GM23248 (cell line): ENCODE measurements at regions not wholly inside any gene's neighbourhood (a gene's known extent, or its start where the extent isn't known, plus 50 kb on each side); places are given as distances from the start of the nearest gene placed in this dataset.

Experiments
- DNase-seq: peaks from one replicate; pipeline ENCODE4 v3.0.0-alpha.2; 2015
- H2AFZ ChIP-seq: fragments of 200-600 bp; sonication (generic); 2 replicates; pipeline ENCODE4 v1.6.1; 2016; ENCODE audit warnings: antibody characterized with exemption
- H3F3A ChIP-seq: fragments of 200-600 bp; sonication (generic); 2 replicates; pipeline ENCODE4 v1.6.1; 2016; ENCODE audit warnings: mild to moderate bottlenecking, antibody characterized with exemption, mixed run types; ENCODE audit not compliant: insufficient read depth
- H3K27ac ChIP-seq: fragments of 200-600 bp; sonication (generic); 2 replicates; pipeline ENCODE4 v1.5.1; 2016; ENCODE audit warnings: mild to moderate bottlenecking
- H3K27me3 ChIP-seq: fragments of 200-600 bp; sonication (generic); replicated peaks from 2 replicates; pipeline ENCODE4 v1.6.1; 2016; ENCODE audit warnings: mild to moderate bottlenecking; ENCODE audit not compliant: insufficient read depth
- H3K36me3 ChIP-seq: fragments of 200-600 bp; sonication (generic); 2 replicates; pipeline ENCODE4 v1.6.1; 2016; ENCODE audit warnings: low read depth, mild to moderate bottlenecking
- H3K4me1 ChIP-seq: fragments of 200-600 bp; sonication (generic); 2 replicates; pipeline ENCODE4 v1.6.1; 2016; ENCODE audit warnings: mild to moderate bottlenecking; ENCODE audit not compliant: insufficient read depth
- H3K4me2 ChIP-seq: fragments of 200-600 bp; sonication (generic); one replicate; pipeline ENCODE4 v1.6.1; 2016; ENCODE audit warnings: mild to moderate bottlenecking; ENCODE audit not compliant: unreplicated experiment
- H3K4me3 ChIP-seq: fragments of 200-600 bp; sonication (generic); 2 replicates; pipeline ENCODE4 v1.5.1; 2016; ENCODE audit warnings: mild to moderate bottlenecking
- H3K79me2 ChIP-seq: fragments of 200-600 bp; sonication (generic); 2 replicates; pipeline ENCODE4 v1.6.1; 2016; ENCODE audit warnings: mild to moderate bottlenecking; ENCODE audit not compliant: insufficient read depth
- H3K9ac ChIP-seq: fragments of 200-600 bp; sonication (generic); 2 replicates; pipeline ENCODE4 v1.6.1; 2016; ENCODE audit warnings: mild to moderate bottlenecking
- H3K9me2 ChIP-seq: fragments of 200-600 bp; sonication (generic); 2 replicates; pipeline ENCODE4 v1.6.1; 2016; ENCODE audit warnings: mixed run types, mild to moderate bottlenecking, moderate library complexity; ENCODE audit not compliant: insufficient read depth
- H3K9me3 ChIP-seq: fragments of 200-600 bp; sonication (generic); one replicate; pipeline ENCODE4 v1.6.1; 2017; ENCODE audit warnings: low read depth
- H4K20me1 ChIP-seq: fragments of 200-600 bp; sonication (generic); 2 replicates; pipeline ENCODE4 v1.6.0; 2016; ENCODE audit not compliant: insufficient read depth
- EZH2 ChIP-seq: fragments of 200-600 bp; sonication (generic); IDR thresholded peaks from 2 replicates; pipeline ENCODE4 v1.6.1; 2018; ENCODE audit warnings: antibody characterized with exemption, mild to moderate bottlenecking; ENCODE audit not compliant: insufficient read depth, poor library complexity, severe bottlenecking
- EZH2phosphoT487 ChIP-seq: fragments of 200-600 bp; sonication (generic); IDR thresholded peaks from 2 replicates; pipeline ENCODE4 v1.6.1; 2018; ENCODE audit warnings: antibody characterized with exemption, moderate library complexity, mild to moderate bottlenecking, low read depth; ENCODE audit not compliant: insufficient read depth
- WGBS, 2 experiments: methylation state at CpG; one replicate each; pipeline ENCODE4 v1.1.6; 2015 to 2017; ENCODE audit warnings: low lambda C conversion rate in 2 of 2, low coverage in 1 of 2; ENCODE audit errors: missing lambda C conversion rate in 2 of 2; 5-methylcytosine and 5-hydroxymethylcytosine counted together
- in situ Hi-C: fragments of 300-500 bp; cut with MboI; formaldehyde crosslinking; loops from 2 replicates; pipeline ENCODE4 v1.15.0; 2020

DNA sequence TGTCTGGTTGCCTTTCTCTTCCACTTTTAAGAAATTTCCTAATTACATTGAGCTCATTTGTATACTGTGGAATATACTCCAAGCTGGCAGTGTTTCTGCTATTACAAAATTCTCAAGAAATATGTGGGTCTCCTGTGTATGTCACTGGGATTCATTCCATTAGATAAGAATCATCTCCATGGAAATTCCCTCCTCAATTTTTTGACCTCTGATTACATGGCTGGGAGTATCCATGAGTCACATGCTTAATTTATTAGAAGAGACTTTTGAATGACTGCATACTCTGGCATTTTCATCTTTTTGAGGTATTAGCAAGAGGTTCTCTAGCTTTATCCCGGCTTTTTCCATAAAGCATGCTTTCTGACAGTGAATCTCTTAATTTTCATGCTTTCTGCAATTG lies 665.5 kb upstream of the CNTNAP5 start:
- H2AFZ ChIP-seq = no peak overlapping the region
- WGBS, 2 experiments = 13 to 25% methylated on average over 1 of the region's 1 CpG
- no peaks in the 10 kb centered on the region for H3F3A ChIP-seq
- H3K4me1 ChIP-seq = no peaks in the 10 kb centered on the region
- TF ChIP-seq EZH2 (no peak), EZH2phosphoT487 (no peak)
- H3K9me2 ChIP-seq = no peaks in the 10 kb centered on the region
- no peak overlapping the region for H3K4me3 ChIP-seq
- no peak overlapping the region for H3K9ac ChIP-seq
- no peak overlapping the region for H3K27ac ChIP-seq
- no peak overlapping the region for H3K4me2 ChIP-seq
- no peaks in the 10 kb centered on the region for H4K20me1 ChIP-seq
- in situ Hi-C loops = no loop called here
- no peaks in the 10 kb centered on the region for H3K27me3 ChIP-seq
- H3K36me3 ChIP-seq = no peaks in the 10 kb centered on the region
- H3K79me2 ChIP-seq = no peaks in the 10 kb centered on the region
- DNase-seq = no peak
- H3K9me3 ChIP-seq = peaks cover 3% of the 10 kb centered on the region

DNA sequence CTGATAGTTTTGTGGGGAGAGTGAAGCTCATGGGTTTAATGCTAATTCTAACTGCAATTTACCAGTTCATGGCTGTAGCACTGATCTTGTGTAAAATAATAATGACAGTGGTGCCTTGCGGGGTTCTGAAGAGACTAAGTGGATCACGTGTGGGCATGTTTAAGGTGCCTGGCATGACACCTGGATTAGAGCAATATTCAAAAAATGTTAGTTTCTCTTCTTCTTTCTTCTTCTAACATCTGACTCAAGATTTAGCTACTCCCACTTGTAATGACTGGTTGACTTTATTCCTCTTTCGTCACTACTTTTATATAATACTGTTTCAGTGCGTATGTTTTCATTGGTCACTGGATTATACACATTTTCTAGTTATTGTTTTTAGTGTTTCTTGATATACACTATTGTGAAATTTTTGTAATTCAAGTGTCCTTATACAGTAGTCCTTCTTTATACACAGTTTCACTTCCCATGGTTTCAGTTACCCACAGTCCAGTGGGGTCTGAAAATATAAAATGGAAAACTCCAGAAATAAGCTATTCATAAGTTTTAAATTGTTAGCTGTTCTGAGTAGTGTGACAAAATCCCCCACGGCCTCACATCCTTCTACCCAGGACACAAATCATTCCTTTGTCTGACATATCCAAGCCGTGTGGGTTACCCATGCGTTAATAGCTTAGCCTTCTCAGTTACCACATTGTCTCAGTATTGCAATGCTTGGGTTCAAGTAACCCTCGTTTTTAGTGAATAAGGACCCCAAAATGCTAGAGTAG lies 662.2 kb upstream of the CNTNAP5 start:
- Histone ChIP-seq H3K79me2 (no peaks in the 10 kb centered on the region), H3K4me1 (no peaks in the 10 kb centered on the region), H3K4me2 (no peak overlapping the region), H3K27me3 (no peaks in the 10 kb centered on the region), H3K9me3 (no peaks in the 10 kb centered on the region), H2AFZ (no peak overlapping the region), H3K4me3 (no peak overlapping the region), H4K20me1 (no peaks in the 10 kb centered on the region), H3K36me3 (no peaks in the 10 kb centered on the region), H3K9ac (no peak overlapping the region), H3K27ac (no peak overlapping the region), H3K9me2 (no peaks in the 10 kb centered on the region), H3F3A (no peaks in the 10 kb centered on the region)
- DNase-seq = no peak
- in situ Hi-C loops = no loop called here
- WGBS, 2 experiments = 31% methylated on average over 8 of the region's 8 CpGs
- no peak for TF ChIP-seq EZH2
- TF ChIP-seq EZH2phosphoT487 = no peak

DNA sequence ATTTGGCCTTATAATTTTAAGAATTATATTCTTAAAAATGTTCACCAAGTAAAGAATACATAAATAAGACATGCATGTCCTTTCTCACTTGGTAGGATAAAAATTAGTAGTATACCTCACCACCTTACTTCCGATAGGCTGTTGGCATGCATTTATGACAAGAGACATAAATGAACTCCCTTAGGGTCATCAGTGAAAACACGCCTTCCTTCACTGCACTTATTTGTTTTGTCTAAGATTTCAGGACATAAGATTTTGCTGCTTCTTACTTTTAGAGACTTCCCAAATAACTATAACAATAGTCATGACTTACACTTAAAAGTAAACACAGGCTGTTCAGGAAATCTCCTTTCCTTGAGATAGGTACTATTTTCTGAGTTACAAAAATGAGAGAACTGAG lies 661.3 kb upstream of the CNTNAP5 start:
- no peak for TF ChIP-seq EZH2phosphoT487
- no peak for TF ChIP-seq EZH2
- WGBS, 2 experiments = 17 to 22% methylated on average over 2 of the region's 2 CpGs
- in situ Hi-C loops = no loop called here
- H3K9ac ChIP-seq = no peak overlapping the region
- H3K27ac ChIP-seq = no peak overlapping the region
- H3F3A ChIP-seq = no peaks in the 10 kb centered on the region
- H3K27me3 ChIP-seq = no peaks in the 10 kb centered on the region
- no peaks in the 10 kb centered on the region for H3K9me2 ChIP-seq
- H2AFZ ChIP-seq = no peak overlapping the region
- no peak overlapping the region for H3K4me3 ChIP-seq
- H3K36me3 ChIP-seq = no peaks in the 10 kb centered on the region
- no peak overlapping the region for H3K4me2 ChIP-seq
- H4K20me1 ChIP-seq = no peaks in the 10 kb centered on the region
- DNase-seq = no peak
- no peaks in the 10 kb centered on the region for H3K79me2 ChIP-seq
- no peaks in the 10 kb centered on the region for H3K9me3 ChIP-seq
- H3K4me1 ChIP-seq = no peaks in the 10 kb centered on the region

DNA sequence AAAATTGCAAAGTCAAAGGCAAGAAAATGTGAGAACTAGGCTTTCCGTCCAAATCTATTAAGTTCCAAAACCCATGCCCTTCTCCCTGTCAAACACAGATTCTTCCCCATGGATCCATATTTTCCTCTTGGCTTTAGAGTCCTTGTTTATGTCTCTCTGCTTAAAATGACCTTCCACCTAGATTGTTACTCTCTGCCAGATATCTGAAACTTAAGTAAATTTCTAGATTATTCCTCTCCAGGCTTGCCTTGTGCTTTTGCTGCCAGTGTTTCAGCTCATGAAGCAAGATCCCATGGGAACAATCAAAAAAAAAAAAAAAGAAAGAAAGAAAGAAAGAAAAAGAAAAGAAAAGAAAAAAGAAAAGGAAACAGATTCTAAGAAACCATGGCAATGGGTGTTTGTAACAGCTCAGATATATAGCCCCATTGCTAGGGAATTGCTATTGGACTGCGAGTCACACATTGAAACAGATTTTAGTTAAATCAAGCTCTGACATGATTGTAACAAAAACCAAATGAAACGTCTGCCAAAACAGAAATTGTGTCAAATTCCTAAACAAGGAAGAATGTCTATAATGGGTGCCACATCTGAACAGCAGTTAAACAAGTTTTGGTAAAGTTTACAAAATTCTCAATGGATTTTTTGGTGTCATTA lies 660.7 kb upstream of the CNTNAP5 start:
- DNase-seq = no peak
- H4K20me1 ChIP-seq = no peaks in the 10 kb centered on the region
- in situ Hi-C loops = no loop called here
- H3K9me2 ChIP-seq = no peaks in the 10 kb centered on the region
- H2AFZ ChIP-seq = no peak overlapping the region
- no peaks in the 10 kb centered on the region for H3K27me3 ChIP-seq
- H3K4me2 ChIP-seq = no peak overlapping the region
- H3K4me1 ChIP-seq = no peaks in the 10 kb centered on the region
- no peaks in the 10 kb centered on the region for H3K36me3 ChIP-seq
- no peaks in the 10 kb centered on the region for H3K9me3 ChIP-seq
- no peaks in the 10 kb centered on the region for H3F3A ChIP-seq
- H3K9ac ChIP-seq = no peak overlapping the region
- TF ChIP-seq EZH2 = no peak
- TF ChIP-seq EZH2phosphoT487 = no peak
- 8 to 11% methylated on average over 3 of the region's 3 CpGs for WGBS, 2 experiments
- no peak overlapping the region for H3K4me3 ChIP-seq
- no peaks in the 10 kb centered on the region for H3K79me2 ChIP-seq
- H3K27ac ChIP-seq = no peak overlapping the region
